PC-3 (cell line): ENCODE measurements at regions not wholly inside any gene's neighbourhood (a gene's known extent, or its start where the extent isn't known, plus 50 kb on each side); places are given as distances from the start of the nearest gene placed in this dataset.

ENCODE experiments used
- ATAC-seq: fragments of 200-7000 bp; cut with Tn5 transposase; 2 replicates; pipeline ENCODE4 v1.9.1; 2020; ENCODE audit warnings: mild to moderate bottlenecking, moderate library complexity
- BruUV-seq: library from RNA; stranded (reverse); fragments of 400-500 nt; replicated peaks from 2 replicates; lab custom pipeline; 2021; lab: Mats Ljungman, UMichigan
- CTCF ChIA-PET: fragments of 300-600 bp; sonication (Branson Sonifier 250); formaldehyde crosslinking; loops from one replicate; lab custom pipeline; 2022; ENCODE audit warnings: antibody characterized with exemption; lab: Charles Lee
- POLR2A ChIA-PET: fragments of 300-600 bp; sonication (Branson Sonifier 250); formaldehyde crosslinking; loops from one replicate; lab custom pipeline; 2022; ENCODE audit warnings: antibody characterized with exemption; ENCODE audit not compliant: unreplicated experiment; lab: Charles Lee
- DNase-seq: peaks from one replicate; pipeline ENCODE4 v3.0.0-alpha.2; 2015
- H2AFZ ChIP-seq: fragments of 300-600 bp; sonication (generic); 2 replicates; pipeline ENCODE4 v1.6.0; 2016; ENCODE audit warnings: antibody characterized with exemption, low read length
- H3F3A ChIP-seq: fragments of 300-600 bp; sonication (generic); one replicate; pipeline ENCODE4 v1.6.0; 2017; ENCODE audit warnings: antibody characterized with exemption, low read length, control low read depth, mild to moderate bottlenecking; ENCODE audit not compliant: unreplicated experiment
- H3K27ac ChIP-seq: fragments of 300-600 bp; sonication (generic); 2 replicates; pipeline ENCODE4 v1.5.1; 2016; ENCODE audit warnings: mild to moderate bottlenecking, low read length
- H3K27me3 ChIP-seq: fragments of 300-600 bp; sonication (generic); 2 replicates; pipeline ENCODE4 v1.6.1; 2016; ENCODE audit warnings: low read length, mixed read lengths
- H3K36me3 ChIP-seq: fragments of 300-600 bp; sonication (generic); 2 replicates; pipeline ENCODE4 v1.6.1; 2016; ENCODE audit warnings: low read depth, mixed run types, low read length, mixed read lengths
- H3K4me1 ChIP-seq: fragments of 300-600 bp; sonication (generic); 2 replicates; pipeline ENCODE4 v1.5.1; 2016; ENCODE audit warnings: low read length; ENCODE audit not compliant: insufficient read depth
- H3K4me2 ChIP-seq: fragments of 300-600 bp; sonication (generic); 2 replicates; pipeline ENCODE4 v1.6.0; 2016; ENCODE audit warnings: low read length
- H3K4me3 ChIP-seq: fragments of 300-600 bp; sonication (generic); 2 replicates; pipeline ENCODE4 v1.5.1; 2016; ENCODE audit warnings: mild to moderate bottlenecking, low read length, mixed read lengths
- H3K79me2 ChIP-seq: fragments of 300-600 bp; sonication (generic); 2 replicates; pipeline ENCODE4 v1.6.1; 2017; ENCODE audit warnings: low read length, mixed read lengths
- H3K9ac ChIP-seq: fragments of 300-600 bp; sonication (generic); 2 replicates; pipeline ENCODE4 v1.6.0; 2016; ENCODE audit warnings: mild to moderate bottlenecking, low read length
- H3K9me2 ChIP-seq: fragments of 300-600 bp; sonication (generic); replicated peaks from 2 replicates; pipeline ENCODE4 v1.6.1; 2016; ENCODE audit warnings: mixed run types, low read length, mixed read lengths
- H3K9me3 ChIP-seq: fragments of 300-600 bp; sonication (generic); 2 replicates; pipeline ENCODE4 v1.6.1; 2016; ENCODE audit warnings: low read length, mixed read lengths
- H4K20me1 ChIP-seq: fragments of 300-600 bp; sonication (generic); 2 replicates; pipeline ENCODE4 v1.6.1; 2016; ENCODE audit warnings: low read length, mixed read lengths
- CTCF ChIP-seq: fragments of 300-600 bp; sonication (generic); conservative IDR thresholded peaks from 2 replicates; pipeline ENCODE4 v1.5.1; 2017; ENCODE audit warnings: antibody characterized with exemption, low read depth, mild to moderate bottlenecking, low read length
- EZH2 ChIP-seq: fragments of 300-600 bp; sonication (generic); IDR thresholded peaks from one replicate; pipeline ENCODE4 v1.6.1; 2017; ENCODE audit warnings: antibody characterized with exemption, mild to moderate bottlenecking, low read length; ENCODE audit not compliant: unreplicated experiment
- EZH2phosphoT487 ChIP-seq: fragments of 300-600 bp; sonication (generic); IDR thresholded peaks from 2 replicates; pipeline ENCODE4 v1.6.1; 2018; ENCODE audit warnings: mild to moderate bottlenecking, antibody characterized with exemption, low read length, borderline replicate concordance
- intact Hi-C: fragments of 100-400 bp; cut with micrococcal nuclease; formaldehyde crosslinking; loops from 2 replicates; pipeline ENCODE4 v1.9.0; 2023

- Histone ChIP-seq H2AFZ (no peak overlapping the region), H3K9me2 (no peaks in the 10 kb centered on the region), H3K9me3 (peaks cover 10% of the 10 kb centered on the region; the same call in 1 of the 2 replicates), H3K9ac (no peak overlapping the region), H4K20me1 (no peaks in the 10 kb centered on the region), H3K4me1 (no peaks in the 10 kb centered on the region), H3K79me2 (no peaks in the 10 kb centered on the region), H3K4me2 (no peak overlapping the region), H3K4me3 (no peak overlapping the region), H3F3A (no peaks in the 10 kb centered on the region), H3K27ac (no peak overlapping the region), H3K36me3 (no peaks in the 10 kb centered on the region), H3K27me3 (no peaks in the 10 kb centered on the region)
- no peak for DNase-seq
- ChIA-PET POLR2A (no interaction called here), CTCF (no interaction called here)
- no TSS peak for BruUV-seq
- no peak for ATAC-seq
- intact Hi-C loops: no loop called here
- TF ChIP-seq EZH2: no peak
- TF ChIP-seq EZH2phosphoT487: no peak
- TF ChIP-seq CTCF: no peak
Observed at GRCh38 chr14:82046512-82047226, 513.0 kb upstream of the SEL1L start.

- intact Hi-C loops: no loop called here
- no peak for DNase-seq
- no peaks in the 10 kb centered on the region for H3K4me1 ChIP-seq
- no peaks in the 10 kb centered on the region for H3K9me2 ChIP-seq
- H3K36me3 ChIP-seq: no peaks in the 10 kb centered on the region
- H2AFZ ChIP-seq: no peak overlapping the region
- H3K27ac ChIP-seq: no peak overlapping the region
- H4K20me1 ChIP-seq: no peaks in the 10 kb centered on the region
- ChIA-PET POLR2A (no interaction called here), CTCF (no interaction called here)
- TF ChIP-seq EZH2phosphoT487: no peak
- no peak for TF ChIP-seq CTCF
- TF ChIP-seq EZH2: no peak
- H3K79me2 ChIP-seq: no peaks in the 10 kb centered on the region
- ATAC-seq: no peak
- H3K27me3 ChIP-seq: no peaks in the 10 kb centered on the region
- no peak overlapping the region for H3K4me2 ChIP-seq
- BruUV-seq: no TSS peak
- H3K9ac ChIP-seq: no peak overlapping the region
- no peak overlapping the region for H3K4me3 ChIP-seq
- H3K9me3 ChIP-seq: peaks cover 6% of the 10 kb centered on the region; the same call in 1 of the 2 replicates
- H3F3A ChIP-seq: no peaks in the 10 kb centered on the region
Observed at GRCh38 chr14:82047777-82048470, 514.3 kb upstream of the SEL1L start.

GRCh38 chr14:82052778-82053177, 519.1 kb upstream of the SEL1L start:
- Histone ChIP-seq H3K4me3 (no peak overlapping the region), H3K4me1 (no peaks in the 10 kb centered on the region), H4K20me1 (no peaks in the 10 kb centered on the region), H3K27me3 (no peaks in the 10 kb centered on the region), H3K9me3 (0 out of 2 replicates have a peak, but pooled peaks cover 5% of the 10 kb centered on the region), H2AFZ (no peak overlapping the region), H3K27ac (no peak overlapping the region), H3K4me2 (no peak overlapping the region), H3K9ac (no peak overlapping the region), H3F3A (no peaks in the 10 kb centered on the region), H3K9me2 (no peaks in the 10 kb centered on the region), H3K79me2 (no peaks in the 10 kb centered on the region), H3K36me3 (no peaks in the 10 kb centered on the region)
- no TSS peak for BruUV-seq
- TF ChIP-seq CTCF: no peak
- no peak for TF ChIP-seq EZH2phosphoT487
- TF ChIP-seq EZH2: no peak
- intact Hi-C loops: no loop called here
- CTCF ChIA-PET: no interaction called here
- DNase-seq (no peak), ATAC-seq (no peak)
- POLR2A ChIA-PET: no interaction called here
